HG03103 (cell line): ENCODE measurements at regions not wholly inside any gene's neighbourhood (a gene's known extent, or its start where the extent isn't known, plus 50 kb on each side); places are given as distances from the start of the nearest gene placed in this dataset.
"Not testable (repeated sequence)": the region's sequence is repeated elsewhere in the genome, so short reads cannot be mapped to it uniquely, and the experiment has no call there.

ENCODE experiments used
- ATAC-seq: cut with Tn5 transposase; IDR thresholded peaks from one replicate; pipeline ENCODE4 v1.9.1; 2021; ENCODE audit warnings: low read depth; ENCODE audit not compliant: unreplicated experiment

DNA sequence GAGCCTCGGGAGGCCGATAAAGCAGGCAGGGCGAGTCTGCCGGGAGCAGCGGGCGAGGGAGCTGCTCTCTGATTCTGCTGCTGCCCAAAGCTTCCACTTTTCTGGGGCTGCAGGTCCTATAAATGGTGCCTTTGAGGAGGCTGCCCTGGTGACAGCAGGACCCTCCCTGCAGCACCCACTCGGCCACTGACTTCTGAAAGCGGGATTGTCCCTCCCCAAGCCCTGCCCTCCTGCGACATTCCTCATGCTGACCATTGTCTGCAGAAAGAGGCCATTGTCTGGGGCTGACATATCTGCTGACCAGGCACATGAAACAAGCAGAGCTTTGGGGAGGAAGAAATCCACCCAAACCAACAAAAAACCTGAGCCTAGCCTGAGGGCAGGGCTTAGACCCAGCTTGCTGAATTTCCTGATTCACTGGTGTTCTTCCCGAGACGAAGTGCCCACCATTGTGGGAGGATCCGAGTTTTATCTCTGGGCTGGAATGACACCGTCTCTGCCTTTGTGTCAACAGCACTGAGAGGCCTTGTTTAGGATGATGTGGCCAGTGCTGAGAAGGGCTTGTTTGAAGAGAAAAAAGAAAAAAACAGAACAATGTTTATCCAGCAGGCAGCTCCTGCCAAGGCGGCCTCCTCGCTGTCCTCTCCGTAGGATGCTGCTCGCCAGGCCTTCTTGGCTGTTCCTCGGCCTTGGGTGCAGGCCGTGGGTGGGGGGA is 129.7 kb downstream of the MYCN start:
- no peak for ATAC-seq

DNA sequence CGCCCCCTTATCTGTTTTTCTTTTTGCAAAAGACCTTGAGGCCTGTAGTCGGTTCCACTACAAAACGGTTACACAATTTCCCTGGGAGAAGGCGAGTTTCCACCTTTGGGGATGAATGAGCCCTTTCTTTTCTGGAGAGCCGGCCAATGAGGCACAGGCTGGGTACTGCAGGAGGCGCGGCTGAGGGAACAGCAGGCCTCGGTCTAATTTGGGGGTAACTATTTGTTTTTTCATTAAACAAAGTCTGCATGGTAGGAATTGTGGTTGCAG is 129.2 kb downstream of the MYCN start:
- ATAC-seq = no peak

DNA sequence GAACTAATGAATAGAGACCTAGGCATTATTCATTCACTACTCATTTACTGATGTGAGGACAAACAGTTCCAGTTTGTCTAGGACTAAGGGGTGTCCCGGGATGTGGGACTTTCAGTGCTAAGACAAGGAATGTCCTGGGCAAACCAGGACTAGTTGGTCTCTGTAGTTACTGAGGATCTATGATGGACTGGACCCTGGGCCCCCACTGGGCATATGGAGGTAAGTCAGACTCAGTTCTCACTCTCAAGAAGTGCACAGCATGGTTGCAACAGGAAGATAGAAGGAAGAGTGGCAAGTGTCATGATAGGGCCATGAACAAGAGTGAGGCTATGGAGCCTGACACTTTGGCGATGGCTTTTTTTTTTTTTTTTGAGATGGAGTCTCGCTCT is 128.2 kb downstream of the MYCN start:
- ATAC-seq = no peak

DNA sequence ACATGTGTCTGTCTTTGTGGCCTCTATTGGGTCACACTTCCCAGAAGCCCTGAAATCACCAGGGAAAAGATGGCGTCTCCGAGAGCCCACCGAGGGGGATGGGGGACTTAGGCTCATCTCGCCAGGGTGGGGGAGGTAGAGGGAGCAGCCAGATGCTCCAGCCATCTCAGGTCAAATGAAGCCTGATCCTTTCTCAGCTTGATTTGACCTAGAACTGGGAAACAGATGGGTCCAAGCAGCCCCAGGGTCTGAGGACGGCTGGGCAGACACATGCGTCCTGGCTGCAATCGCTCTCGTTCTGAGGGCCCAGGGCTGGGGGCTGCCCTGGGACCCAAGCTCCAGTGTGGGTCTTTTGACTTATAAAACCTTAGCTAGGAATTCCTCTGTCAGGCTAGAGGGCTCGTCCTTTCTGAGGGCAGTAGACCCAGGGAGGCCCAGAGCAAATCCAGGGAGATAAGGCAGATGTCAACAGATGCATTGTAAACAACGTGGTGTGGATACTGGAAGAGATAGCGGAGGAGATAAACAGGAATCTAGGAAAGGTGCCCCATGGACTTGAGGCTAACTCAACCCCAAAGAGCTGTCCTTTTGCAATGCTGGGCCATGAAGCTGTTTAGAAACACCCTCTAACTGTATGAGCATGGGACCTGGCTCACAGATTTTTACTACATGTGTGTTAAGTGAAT is 127.7 kb downstream of the MYCN start:
- no peak for ATAC-seq

DNA sequence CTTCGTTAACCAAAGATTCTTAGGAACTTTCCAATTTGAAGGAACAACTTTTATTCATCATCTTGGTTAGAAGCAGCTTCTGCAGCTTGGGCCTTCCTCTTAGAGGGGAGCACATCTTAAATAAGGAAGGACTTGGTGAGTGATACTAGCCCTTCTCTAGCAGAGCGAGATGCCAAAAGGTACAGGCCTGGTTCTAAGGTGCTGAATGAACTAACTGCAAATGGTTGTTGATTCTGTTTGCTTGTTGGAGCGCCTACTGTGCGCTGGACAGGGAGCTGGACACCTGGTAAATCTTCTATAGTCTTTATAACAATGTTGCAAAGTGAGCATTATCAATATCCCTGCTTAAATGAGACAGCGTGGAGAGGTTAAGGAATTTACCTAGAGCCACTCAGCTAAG is 127.1 kb downstream of the MYCN start:
- no peak for ATAC-seq

DNA sequence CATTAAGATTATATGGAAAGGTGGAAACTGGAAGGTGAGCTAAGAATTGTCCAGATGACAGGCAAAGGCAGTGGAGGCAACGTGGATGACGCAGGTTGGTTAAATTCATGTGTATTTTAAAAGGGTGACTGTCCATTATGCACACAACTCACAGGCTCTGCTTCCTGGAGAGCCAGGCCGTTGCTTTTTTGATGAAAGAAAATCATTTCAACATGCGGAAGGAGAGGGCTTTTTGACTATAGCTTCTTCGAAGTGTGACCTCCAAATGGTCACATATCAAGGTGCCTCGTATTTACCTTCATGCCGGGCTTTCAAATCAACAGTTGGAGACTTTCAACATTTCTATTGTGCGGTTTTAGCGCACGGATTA is 126.7 kb downstream of the MYCN start:
- ATAC-seq = no peak

DNA sequence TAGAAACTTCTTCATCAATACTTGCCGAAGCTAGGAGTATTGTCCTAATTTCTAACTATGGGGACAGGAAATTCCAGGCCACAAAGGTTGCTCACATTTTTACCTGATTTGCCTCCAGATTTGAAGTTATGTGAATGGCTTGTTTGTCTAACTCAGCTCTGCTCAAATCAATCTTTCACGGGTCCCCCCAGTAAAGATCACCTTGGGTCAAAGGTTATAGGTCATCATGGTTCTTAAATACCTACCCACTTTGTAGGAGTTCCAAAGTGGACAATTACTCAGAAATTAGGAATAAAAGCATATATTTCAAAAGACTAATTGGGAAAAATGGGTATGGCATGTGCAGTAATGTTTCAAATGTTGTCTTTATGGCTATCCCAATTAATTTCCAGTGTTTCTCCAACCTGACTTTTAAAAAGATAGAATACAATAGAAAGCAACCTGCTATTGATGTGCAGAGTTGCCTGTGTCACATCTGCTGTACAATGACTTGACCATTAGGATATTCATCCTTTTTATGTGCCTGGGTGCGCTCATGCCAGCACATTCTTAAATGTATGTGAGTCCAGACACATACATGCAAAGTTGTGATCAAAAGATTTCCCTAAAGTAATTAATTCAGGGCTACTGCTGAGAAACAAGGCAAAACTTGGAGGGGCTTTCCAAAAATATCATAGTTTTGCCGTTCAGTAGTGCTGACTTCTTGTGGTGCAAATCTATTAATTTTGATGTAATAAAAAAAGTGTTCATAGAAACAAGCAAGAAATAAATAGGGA is 126.1 kb downstream of the MYCN start:
- ATAC-seq = no peak

DNA sequence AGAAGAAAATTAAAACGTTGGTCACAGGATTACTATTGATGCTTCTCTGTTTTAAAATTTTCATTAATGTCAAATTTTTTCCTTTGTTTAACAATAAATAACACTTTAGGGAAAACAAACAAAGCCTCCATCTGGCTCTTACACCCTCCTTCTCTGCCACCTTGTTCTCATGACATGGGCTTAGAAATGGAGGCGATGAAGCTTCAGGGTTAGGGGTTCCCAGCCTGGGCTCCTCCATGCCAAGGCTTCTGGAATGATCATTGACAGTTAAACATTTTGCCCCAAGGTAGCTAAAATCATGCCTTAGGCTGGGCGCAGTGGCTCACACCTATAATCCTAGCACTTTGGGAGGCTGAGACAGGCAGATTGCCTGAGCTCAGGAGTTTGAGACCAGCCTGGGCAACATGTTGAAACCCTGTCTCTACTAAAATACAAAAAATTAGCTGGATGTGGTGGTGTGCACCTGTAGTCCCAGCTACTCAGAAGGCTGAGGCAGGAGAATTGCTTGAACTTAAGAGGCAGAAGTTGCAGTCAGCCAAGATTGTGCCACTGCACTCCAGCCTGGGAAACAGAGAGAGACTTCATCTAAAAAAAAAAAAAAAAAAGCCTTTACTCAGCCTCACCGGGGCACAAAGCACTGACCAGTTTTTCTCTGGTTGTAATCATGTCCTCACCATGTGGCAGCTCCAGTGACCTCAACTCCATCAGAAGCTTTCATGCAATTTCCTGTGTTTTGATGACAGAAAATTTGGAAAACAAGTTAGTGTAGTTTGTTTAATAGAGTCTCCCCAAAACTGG is 125.1 kb downstream of the MYCN start:
- not testable (repeated sequence) for ATAC-seq

DNA sequence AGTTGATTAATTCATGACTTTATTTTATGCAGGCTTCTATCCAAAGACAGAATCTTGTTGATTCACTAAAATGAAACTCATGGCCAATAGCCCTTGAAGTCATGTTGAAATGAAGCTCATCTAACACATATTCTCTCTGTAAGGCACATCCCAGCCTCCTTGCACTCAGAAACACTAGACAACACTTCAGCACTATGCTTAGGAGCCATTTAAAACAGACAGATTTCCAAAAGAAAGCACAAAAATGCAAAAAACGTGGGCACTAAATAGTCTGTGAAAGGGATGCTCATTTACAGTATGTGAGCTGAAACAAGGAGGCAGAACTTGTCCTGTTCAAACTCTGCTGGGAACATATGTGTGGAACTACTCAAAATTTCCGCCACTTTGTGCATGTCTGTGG is 124.4 kb downstream of the MYCN start:
- no peak for ATAC-seq

DNA sequence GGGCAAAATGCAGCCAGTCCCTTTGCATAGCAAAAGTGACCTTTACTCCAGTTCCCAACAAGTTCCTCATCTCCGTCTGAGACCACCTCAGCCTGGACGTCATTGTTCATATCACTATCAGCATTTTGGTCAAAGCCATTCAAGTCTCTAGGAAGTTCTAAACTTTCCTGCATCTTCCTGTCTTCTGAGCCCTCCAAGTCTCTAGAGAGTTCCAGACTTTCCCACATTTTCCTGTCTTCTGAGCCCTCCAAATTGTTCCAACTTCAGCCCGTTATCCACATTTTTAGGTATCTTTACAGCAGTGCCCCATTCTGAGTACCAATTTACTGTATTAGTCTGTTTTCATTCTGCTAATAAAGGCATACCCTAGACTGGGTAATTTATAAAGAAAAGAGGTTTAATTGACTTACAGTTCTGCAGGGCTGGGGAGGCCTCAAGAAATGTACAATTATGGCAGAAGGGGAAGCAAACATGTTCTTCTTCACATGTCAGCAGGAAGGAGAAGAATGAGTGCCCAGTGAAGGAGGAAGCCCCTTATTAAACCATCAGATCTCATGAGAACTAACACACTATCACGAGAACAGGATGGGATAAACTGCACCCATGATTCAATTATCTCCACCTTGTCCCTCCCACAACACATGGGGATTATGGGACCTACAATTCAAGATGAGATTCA is 123.7 kb downstream of the MYCN start:
- ATAC-seq = no peak

DNA sequence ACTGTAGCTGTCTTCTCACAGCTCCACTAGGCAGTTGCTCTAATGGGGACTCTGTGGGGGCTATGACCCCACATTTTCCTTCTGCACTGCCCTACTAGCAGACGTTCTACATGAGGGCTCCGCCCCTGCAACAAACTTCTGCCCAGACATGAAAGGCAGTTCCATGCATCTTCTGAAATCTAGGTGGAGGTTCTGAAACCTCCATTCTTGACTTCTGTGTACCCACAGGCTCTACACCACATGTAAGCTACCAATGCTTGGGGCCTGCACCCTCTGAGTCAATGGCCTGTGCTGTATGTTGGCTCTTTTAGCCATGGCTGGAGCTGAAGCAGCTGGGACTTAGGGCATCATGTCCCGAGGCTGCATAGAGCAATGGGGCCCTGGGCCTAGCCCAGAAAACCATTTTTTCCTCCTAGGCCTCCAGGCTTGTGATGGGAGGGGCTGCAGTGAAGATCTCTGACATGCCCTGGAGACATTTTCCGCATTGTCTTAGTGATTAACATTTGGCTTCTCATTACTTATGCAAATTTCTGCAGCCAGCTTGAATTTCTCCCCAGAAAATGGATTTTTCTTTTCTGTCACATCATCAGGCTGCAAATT is 123.0 kb downstream of the MYCN start:
- ATAC-seq = no peak

DNA sequence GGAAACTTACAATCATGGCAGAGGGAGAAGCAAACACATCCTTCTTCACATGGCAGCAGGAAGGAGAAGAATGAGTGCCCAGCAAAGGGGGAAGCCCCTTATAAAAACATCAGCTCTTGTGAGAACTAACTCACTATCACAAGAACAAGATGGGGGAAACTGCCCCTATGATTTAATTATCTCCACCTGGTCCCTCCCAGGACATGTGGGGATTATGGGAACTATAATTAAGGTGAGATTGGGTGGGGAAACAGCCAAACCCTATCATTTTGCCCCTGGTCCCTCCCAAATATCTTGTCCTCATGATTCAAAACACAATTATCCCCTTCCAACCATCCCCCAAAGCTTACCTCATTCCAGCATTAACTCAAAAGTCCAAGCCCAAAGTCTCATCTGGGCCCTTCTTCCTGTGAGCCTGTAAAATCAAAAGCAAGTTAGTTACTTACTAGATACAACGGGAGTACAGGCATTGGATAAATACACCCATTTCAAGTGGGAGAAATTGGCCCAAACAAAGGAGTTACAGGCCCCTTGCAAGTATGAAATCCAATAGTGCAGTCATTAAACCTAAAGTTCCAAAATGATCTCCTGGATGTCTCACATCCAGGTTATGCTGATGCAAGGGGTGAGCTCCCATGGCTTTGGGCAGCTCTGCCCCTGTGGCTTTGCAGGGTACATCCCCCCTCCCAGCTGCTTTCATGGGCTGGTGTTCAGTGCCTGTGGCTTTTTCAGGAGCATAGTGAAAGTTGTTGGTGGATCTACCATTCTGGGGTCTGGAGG is 122.3 kb downstream of the MYCN start:
- ATAC-seq = no peak

DNA sequence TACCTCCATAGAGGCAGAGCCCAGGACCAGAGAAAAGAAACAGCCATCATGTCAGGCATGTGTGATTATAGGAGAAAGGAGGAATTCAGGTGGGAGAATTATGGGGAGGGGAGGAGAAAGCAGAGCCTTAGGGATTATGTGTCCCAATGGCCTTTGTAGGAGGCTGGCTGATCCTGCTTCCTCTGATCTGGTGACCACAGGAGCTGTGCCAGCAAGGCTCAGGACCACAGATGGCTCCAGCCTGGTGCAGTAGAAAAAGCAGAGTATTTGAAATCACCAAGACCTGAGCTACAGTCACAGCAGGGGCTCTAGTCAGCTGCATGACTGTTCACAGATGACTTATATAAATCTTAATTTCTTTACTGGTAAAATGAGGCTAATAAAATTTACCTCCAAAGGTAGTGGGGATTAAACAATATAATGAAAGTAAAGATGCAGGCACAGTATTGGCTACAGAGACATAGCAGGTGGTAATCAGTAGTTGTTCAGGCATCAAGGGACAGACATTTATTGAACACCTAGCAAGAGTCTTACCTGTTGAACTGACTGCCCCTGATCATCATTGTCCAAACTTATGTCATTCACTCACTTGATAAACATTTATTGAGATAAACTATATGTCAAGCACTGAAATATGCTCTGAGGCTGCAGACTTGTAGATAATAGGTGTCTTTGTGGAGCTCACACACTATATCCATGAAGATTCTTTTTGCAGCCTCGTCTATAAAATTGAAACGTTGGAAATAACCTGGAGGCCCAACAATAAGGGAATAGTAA is 121.3 kb downstream of the MYCN start:
- no peak for ATAC-seq

DNA sequence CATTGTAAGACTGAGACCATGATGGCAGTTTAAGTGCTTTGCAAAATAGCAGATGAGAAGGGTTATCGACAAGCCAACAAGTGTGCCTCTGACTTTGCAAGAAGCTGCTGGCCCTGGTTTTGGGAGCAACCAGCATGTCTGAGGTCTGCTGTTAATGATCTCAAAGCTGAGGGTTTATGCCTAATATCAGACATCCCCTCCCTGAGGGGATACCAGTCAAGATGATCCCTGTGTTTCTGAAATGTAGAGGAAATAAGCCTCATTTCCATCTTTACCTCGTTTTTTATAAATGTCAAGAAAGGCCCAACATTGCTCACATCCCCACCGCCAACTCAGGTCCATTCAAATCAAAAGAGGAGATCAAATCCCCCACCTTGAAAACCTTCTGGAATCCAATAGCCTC is 120.6 kb downstream of the MYCN start:
- ATAC-seq = no peak

DNA sequence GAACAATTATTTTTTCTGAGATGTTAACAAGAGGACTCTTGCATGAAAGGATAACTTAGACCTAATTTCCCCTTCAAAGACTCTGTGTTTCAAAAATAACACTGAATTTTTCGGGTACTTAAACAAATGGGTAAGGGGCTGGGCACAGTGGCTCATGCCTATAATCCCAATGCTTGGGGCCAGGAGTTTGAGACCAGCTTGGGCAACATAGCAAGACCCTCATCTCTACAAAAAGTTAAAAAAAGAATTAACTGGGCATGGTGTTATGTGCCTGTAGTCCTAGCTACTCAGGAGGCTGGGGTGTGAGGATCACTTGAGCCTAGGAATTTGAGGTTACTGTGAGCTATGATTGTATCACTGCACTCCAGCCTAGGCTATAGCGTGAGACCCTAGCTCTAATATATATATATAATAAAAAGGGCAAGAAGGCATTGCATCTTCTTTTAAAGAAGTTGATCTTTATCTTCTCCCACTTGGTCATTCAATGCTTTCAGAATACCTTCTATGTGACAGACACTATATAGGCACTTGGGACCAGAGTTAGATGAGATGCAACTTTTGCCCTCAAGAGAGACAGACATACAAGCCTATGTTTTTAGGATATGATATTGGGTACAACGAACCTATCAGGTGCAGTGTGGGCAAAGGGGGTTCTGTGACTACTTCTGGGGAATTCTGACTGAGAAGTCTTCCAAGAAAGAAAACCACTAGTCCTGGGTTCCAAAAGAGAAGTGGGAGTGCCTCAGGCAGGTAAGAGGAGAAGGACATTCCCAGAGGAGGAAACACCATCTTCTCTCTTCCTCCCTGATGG is 120.0 kb downstream of the MYCN start:
- no peak for ATAC-seq

DNA sequence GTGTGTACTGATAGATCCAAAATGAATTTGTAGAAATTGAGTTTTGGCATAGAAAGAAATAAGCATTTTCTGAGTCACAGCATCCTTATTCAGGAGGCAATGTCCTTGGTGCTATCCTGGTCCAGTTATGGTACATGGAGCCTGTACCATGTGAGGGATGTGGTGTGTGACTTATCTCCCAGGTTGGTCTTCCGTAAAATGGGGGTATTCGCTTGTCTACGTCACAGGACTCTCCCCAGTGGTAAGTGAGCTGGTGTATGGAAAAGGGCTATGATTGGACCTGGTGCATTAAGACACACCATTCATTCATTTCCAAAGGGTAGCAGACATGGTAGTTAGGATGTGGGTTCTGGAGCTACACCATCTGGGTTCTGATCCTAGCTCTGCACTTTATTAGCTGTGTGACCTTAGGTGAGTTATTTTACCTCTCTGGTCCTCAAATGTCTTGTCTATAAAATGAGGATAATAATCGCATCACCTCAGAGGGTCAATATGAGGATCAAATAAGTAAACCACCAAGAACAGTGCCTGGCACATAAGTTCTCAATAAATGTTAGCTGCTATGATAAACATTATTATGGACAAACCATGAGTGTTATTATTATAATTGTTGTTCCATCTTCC is 119.2 kb downstream of the MYCN start:
- no peak for ATAC-seq

DNA sequence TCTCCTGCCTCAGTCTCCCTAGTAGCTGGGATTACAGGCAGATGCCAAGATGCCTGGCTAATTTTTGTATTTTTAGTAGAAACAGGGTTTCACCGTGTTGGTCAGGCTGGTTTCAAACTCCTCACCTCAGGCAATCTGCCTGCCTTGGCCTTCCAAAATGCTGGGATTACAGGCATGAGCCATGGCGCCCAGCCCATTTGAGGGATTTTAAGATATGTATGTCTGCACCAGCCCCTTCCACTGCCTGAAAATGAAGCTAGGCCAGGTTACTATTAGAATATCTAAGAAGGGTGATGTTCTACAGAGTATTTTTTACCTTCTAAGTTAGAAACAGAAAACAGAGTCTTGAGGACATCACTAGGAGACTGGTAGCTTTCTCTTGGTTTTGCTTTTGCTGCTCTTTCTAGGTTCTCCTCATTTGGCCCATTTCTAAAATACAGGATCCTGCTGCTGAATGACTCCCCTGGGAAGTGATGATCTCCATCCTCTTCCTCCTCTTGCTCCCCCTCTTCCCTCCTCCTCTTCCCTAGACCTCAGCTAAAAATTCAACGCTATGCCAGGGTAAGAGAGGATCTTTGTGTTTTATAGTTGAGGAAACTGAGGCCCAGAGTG is 118.5 kb downstream of the MYCN start:
- ATAC-seq = no peak
